Muscle layer of duodenum (tissue), 2 donors: ENCODE measurements at regions not wholly inside any gene's neighbourhood (a gene's known extent, or its start where the extent isn't known, plus 50 kb on each side); places are given as distances from the start of the nearest gene placed in this dataset.

ENCODE experiments used
- H3K27ac ChIP-seq: one replicate; pipeline ENCODE4 v1.7.0; 2013; ENCODE audit warnings: mild to moderate bottlenecking, low read length
- H3K27me3 ChIP-seq: one replicate; pipeline ENCODE4 v1.7.0; 2013; ENCODE audit warnings: low read depth, mild to moderate bottlenecking, control low read depth, low read length
- H3K36me3 ChIP-seq, 2 donors: one replicate each; pipeline ENCODE4 v1.7.0; 2013; ENCODE audit warnings: low read length in 2 of 2, control low read depth in 1 of 2, mild to moderate bottlenecking in 1 of 2; ENCODE audit not compliant: insufficient read depth in 2 of 2, control insufficient read depth in 1 of 2
- H3K4me1 ChIP-seq, 2 donors: one replicate each; pipeline ENCODE4 v1.7.0; 2013; ENCODE audit warnings: low read length in 2 of 2, mild to moderate bottlenecking in 2 of 2, control low read depth in 1 of 2, moderate library complexity in 1 of 2; ENCODE audit not compliant: insufficient read depth in 2 of 2, control insufficient read depth in 1 of 2
- H3K4me3 ChIP-seq, 2 donors: one replicate each; pipeline ENCODE4 v1.7.0; 2013; ENCODE audit warnings: low read length in 2 of 2, low read depth in 1 of 2, mild to moderate bottlenecking in 1 of 2
- H3K9me3 ChIP-seq, 2 donors: one replicate each; pipeline ENCODE4 v1.7.0; 2013; ENCODE audit warnings: low read length in 2 of 2, control low read depth in 1 of 2, mild to moderate bottlenecking in 1 of 2; ENCODE audit not compliant: control insufficient read depth in 1 of 2
- donor health status: healthy.

GRCh38 chr2:19757586-19757985 lies 144.2 kb downstream of the TTC32 start:
- Histone ChIP-seq H3K4me1 (no peaks in the 10 kb centered on the region), H3K4me3 (no peak overlapping the region), H3K27me3 (no peaks in the 10 kb centered on the region), H3K9me3 (no peaks in the 10 kb centered on the region), H3K36me3 (no peaks in the 10 kb centered on the region), H3K27ac (no peak overlapping the region)

DNA sequence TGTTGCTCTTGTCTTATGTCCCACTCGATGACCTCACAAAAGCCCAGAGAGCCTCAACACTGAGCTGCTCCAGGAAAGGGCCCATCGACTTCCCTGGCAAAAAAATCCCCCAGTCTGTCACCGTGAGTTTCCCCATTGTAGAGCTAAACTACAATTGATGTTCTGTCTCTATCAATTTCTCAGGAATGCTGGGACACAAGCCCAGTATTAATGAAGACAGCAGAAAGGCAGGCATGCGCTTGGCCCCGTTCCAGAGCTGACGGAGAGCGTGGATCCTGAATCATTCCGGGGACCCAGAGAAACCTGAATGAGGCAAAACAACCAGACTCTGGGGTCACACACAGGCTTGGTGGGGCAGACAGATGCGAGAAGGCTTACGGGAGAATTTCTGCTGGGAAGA lies 146.9 kb downstream of the TTC32 start:
- H3K36me3 ChIP-seq, result no peaks in the 10 kb centered on the region
- H3K27ac ChIP-seq, result no peak overlapping the region
- H3K4me1 ChIP-seq, result no peaks in the 10 kb centered on the region
- H3K4me3 ChIP-seq, result no peak overlapping the region
- H3K9me3 ChIP-seq, result no peaks in the 10 kb centered on the region
- H3K27me3 ChIP-seq, result no peaks in the 10 kb centered on the region

- H3K27me3 ChIP-seq, result no peaks in the 10 kb centered on the region
- no peaks in the 10 kb centered on the region for H3K9me3 ChIP-seq
- H3K4me1 ChIP-seq, result no peaks in the 10 kb centered on the region
- H3K36me3 ChIP-seq, result no peaks in the 10 kb centered on the region
- no peak overlapping the region for H3K4me3 ChIP-seq
- no peak overlapping the region for H3K27ac ChIP-seq
Measured at GRCh38 chr2:19753818-19754217, 148.0 kb downstream of the TTC32 start.

DNA sequence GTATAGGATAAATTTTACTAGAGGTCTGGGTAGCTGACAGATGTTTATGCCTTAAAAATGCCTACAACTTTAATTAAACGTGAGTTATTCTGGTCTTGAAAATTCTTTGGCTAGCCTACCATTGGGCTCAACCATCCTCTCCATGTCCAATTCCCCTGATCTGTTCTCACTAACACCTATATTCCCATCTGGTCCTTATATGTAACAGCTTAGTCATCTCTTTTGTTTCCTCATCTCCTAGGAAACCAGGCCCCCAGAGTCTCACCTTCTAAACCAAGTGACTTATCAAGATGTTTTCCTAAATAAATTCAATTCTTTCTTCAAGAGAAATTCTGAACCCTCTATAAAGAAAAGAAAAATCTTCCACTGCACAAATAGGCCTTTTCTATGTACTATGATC lies 148.5 kb downstream of the TTC32 start:
- no peaks in the 10 kb centered on the region for H3K9me3 ChIP-seq
- no peak overlapping the region for H3K27ac ChIP-seq
- H3K4me3 ChIP-seq, result no peak overlapping the region
- no peaks in the 10 kb centered on the region for H3K27me3 ChIP-seq
- no peaks in the 10 kb centered on the region for H3K36me3 ChIP-seq
- no peaks in the 10 kb centered on the region for H3K4me1 ChIP-seq

- H3K27ac ChIP-seq, result no peak overlapping the region
- H3K4me1 ChIP-seq, result no peaks in the 10 kb centered on the region
- no peak overlapping the region for H3K4me3 ChIP-seq
- H3K36me3 ChIP-seq, result no peaks in the 10 kb centered on the region
- H3K9me3 ChIP-seq, result no peaks in the 10 kb centered on the region
- H3K27me3 ChIP-seq, result no peaks in the 10 kb centered on the region
Measured at GRCh38 chr2:19752500-19752899, 149.3 kb downstream of the TTC32 start.

GRCh38 chr2:19751631-19752030 lies 150.2 kb downstream of the TTC32 start:
- Histone ChIP-seq H3K9me3 (no peaks in the 10 kb centered on the region), H3K4me1 (no peaks in the 10 kb centered on the region), H3K27me3 (no peaks in the 10 kb centered on the region), H3K4me3 (no peak overlapping the region), H3K27ac (no peak overlapping the region), H3K36me3 (no peaks in the 10 kb centered on the region)

DNA sequence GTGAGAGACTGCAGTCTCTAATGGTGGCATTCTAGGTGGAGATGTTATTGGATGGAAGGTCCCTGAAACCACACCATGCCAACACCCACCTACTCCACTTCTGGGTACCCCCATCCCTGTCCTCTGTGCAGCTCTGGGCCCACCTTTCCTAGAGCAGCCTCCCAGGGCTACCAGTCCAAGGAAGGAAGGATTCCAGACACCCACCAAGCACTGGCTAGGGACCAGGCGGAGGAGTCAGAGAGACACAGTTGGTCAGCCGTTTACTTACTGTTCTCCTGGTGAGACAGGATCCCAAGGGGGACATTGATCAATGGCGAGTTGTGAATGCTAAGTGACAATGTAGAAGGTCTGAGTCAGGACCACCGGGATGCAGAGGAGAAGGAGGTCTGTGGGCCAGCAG lies 151.6 kb downstream of the TTC32 start:
- no peak overlapping the region for H3K4me3 ChIP-seq
- no peaks in the 10 kb centered on the region for H3K27me3 ChIP-seq
- H3K9me3 ChIP-seq, result no peaks in the 10 kb centered on the region
- H3K36me3 ChIP-seq, result no peaks in the 10 kb centered on the region
- no peak overlapping the region for H3K27ac ChIP-seq
- no peaks in the 10 kb centered on the region for H3K4me1 ChIP-seq

GRCh38 chr2:19749507-19749836 lies 152.3 kb downstream of the TTC32 start:
- H3K9me3 ChIP-seq, result no peaks in the 10 kb centered on the region
- no peak overlapping the region for H3K4me3 ChIP-seq
- H3K27me3 ChIP-seq, result no peaks in the 10 kb centered on the region
- H3K36me3 ChIP-seq, result no peaks in the 10 kb centered on the region
- no peak overlapping the region for H3K27ac ChIP-seq
- H3K4me1 ChIP-seq, result no peaks in the 10 kb centered on the region

GRCh38 chr2:19748711-19749506 lies 152.9 kb downstream of the TTC32 start:
- H3K27me3 ChIP-seq, result no peaks in the 10 kb centered on the region
- H3K9me3 ChIP-seq, result no peaks in the 10 kb centered on the region
- no peak overlapping the region for H3K27ac ChIP-seq
- H3K4me3 ChIP-seq, result no peak overlapping the region
- H3K4me1 ChIP-seq, result no peaks in the 10 kb centered on the region
- no peaks in the 10 kb centered on the region for H3K36me3 ChIP-seq

DNA sequence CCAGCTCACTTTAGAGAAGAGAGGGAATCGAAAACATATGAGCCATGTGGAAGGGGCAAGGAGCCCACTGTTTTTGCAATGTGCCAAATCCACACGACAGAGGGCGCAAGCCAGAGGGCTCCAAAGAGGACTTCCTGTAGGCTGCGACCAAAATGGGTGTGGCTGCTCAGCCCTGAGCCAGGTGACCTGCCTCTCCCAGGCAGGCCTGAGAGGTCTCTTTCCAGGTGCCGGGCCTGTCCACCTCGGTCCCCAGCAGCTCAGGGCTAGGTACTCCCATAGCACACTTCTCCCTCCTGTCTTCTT lies 153.8 kb downstream of the TTC32 start:
- Histone ChIP-seq H3K36me3 (no peaks in the 10 kb centered on the region), H3K27me3 (no peaks in the 10 kb centered on the region), H3K4me3 (no peak overlapping the region), H3K27ac (no peak overlapping the region), H3K9me3 (no peaks in the 10 kb centered on the region), H3K4me1 (no peaks in the 10 kb centered on the region)

DNA sequence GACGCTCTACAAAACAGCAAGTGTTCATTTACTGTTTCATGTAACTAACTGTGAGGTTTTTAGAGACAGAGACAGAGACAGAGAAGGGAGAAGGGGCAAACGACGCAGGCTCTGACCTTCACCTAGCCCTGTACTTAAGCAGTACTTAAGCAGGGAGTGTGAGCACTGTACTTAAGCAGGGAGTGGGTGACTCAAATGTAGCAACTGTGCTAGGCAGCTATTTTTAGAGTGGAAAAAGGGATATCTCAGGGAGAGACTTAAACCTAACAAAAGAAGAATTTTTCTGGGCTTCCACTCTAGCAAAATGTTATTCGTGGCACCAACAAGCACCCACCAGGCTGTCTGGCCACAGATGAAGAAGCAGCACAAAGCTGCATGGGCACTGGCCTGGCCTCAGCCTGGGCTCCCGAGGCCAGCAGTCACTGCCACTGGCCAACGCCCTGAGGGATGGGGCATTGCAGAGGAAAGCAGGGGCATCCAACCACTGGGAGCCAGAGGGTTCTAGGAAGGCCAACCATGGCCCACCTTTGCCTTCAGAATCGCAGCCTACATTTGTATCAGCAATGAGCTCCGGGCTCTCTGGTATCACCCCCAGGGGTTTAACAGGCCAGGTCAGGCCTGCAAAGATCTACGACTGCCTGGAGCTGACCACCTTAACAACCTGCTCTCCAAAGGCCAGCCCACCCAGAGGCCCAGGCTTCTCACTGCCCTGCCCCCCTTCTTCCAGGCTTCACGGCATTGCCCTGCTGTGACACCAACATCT lies 154.3 kb downstream of the TTC32 start:
- no peak overlapping the region for H3K4me3 ChIP-seq
- no peak overlapping the region for H3K27ac ChIP-seq
- no peaks in the 10 kb centered on the region for H3K4me1 ChIP-seq
- H3K27me3 ChIP-seq, result no peaks in the 10 kb centered on the region
- no peaks in the 10 kb centered on the region for H3K9me3 ChIP-seq
- H3K36me3 ChIP-seq, result no peaks in the 10 kb centered on the region
